Thyroid gland (tissue), 4 donors: ENCODE measurements at regions not wholly inside any gene's neighbourhood (a gene's known extent, or its start where the extent isn't known, plus 50 kb on each side); places are given as distances from the start of the nearest gene placed in this dataset.

Source experiments
- DNase-seq, 2 donors: peaks; one replicate each; pipeline ENCODE4 v3.0.0-alpha.2; 2019
- H3K27ac ChIP-seq, 3 donors: fragments of 200-600 bp; sonication (generic); 1 replicate in 2 of 3; 2 replicates in 1 of 3; pipeline ENCODE4 v1.5.1; 2016 to 2019; ENCODE audit warnings: mild to moderate bottlenecking in 1 of 3, moderate library complexity in 1 of 3
- H3K27me3 ChIP-seq: fragments of 200-600 bp; sonication (generic); one replicate; pipeline ENCODE4 v1.5.1; 2019
- H3K36me3 ChIP-seq, 2 donors: fragments of 200-600 bp; sonication (generic); one replicate each; pipeline ENCODE4 v1.5.1; 2016 to 2019
- H3K4me1 ChIP-seq, 2 donors: fragments of 200-600 bp; sonication (generic); one replicate each; pipeline ENCODE4 v1.5.1; 2017 to 2019
- H3K4me3 ChIP-seq, 3 donors: fragments of 200-600 bp; sonication (generic); replicated peaks in 1 of 3; 1 replicate in 2 of 3; 2 replicates in 1 of 3; pipeline ENCODE4 v1.5.1; 2016; ENCODE audit warnings: mild to moderate bottlenecking in 1 of 3
- H3K9me3 ChIP-seq: fragments of 200-600 bp; sonication (generic); one replicate; pipeline ENCODE4 v1.5.1; 2017
- POLR2A ChIP-seq, 2 donors: fragments of 450-650 bp; IDR thresholded peaks; one replicate each; pipeline ENCODE4 v1.6.1; 2017; ENCODE audit warnings: antibody characterized with exemption in 2 of 2, mild to moderate bottlenecking in 2 of 2, moderate library complexity in 1 of 2
- WGBS, 2 donors: methylation state at CpG; one replicate each; pipeline ENCODE4 v1.1.5; 2017; 5-methylcytosine and 5-hydroxymethylcytosine counted together
- intact Hi-C: fragments of 100-400 bp; cut with DNase I; formaldehyde crosslinking; loops from one replicate; pipeline ENCODE4 v1.15.1; 2023
- TF ChIP-seq, protein P1 (sequence below), 6 experiments: fragments of 200-600 bp in 3 of 6; fragments of 450-650 bp in 3 of 6; sonication (generic) in 3 of 6; IDR thresholded peaks; one replicate each; pipeline ENCODE4 v1.5.1; 2016 to 2019; ENCODE audit warnings: antibody characterized with exemption in 6 of 6, mild to moderate bottlenecking in 2 of 6, inconsistent platforms in 1 of 6, moderate library complexity in 1 of 6

DNA sequence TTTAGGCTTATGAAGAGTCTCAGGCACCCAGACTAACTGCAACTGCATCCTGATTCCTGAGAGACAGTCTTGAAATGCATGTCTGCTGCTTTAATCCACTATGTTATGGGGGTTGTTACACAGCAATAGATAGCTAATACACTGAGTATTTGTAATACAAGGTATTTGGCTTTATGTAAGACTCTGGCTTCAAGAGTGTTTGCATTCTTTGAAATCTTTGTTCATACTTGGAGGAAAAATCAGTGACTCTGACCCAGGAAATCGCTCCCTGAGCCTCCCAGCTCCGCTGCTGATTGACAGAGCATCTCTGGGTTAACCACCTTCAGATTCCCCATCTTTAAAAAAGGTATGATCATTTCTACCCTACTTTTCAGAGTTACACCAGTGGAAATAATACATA, 133.9 kb downstream of the MTPAP start:
- H3K4me1 ChIP-seq: peaks cover 16 to 27% of the 10 kb centered on the region in 2 donors
- no peak overlapping the region for H3K4me3 ChIP-seq
- H3K27me3 ChIP-seq: no peaks in the 10 kb centered on the region
- H3K27ac ChIP-seq: peak overlapping the region; percentile 10 to 75 (median 43)
- no peak for DNase-seq
- 35 to 59% methylated on average over 2 of the region's 2 CpGs for WGBS, 2 donors
- H3K9me3 ChIP-seq: no peaks in the 10 kb centered on the region
- intact Hi-C loops: loop anchor here (10.0 kb wide), 1 partner anchor 190 kb away; no protein-coding TSS in a partner anchor
- H3K36me3 ChIP-seq: no peaks in the 10 kb centered on the region
- no peak for TF ChIP-seq POLR2A (IDR thresholded peaks at IDR 0.05)
- TF ChIP-seq, protein P1, sequence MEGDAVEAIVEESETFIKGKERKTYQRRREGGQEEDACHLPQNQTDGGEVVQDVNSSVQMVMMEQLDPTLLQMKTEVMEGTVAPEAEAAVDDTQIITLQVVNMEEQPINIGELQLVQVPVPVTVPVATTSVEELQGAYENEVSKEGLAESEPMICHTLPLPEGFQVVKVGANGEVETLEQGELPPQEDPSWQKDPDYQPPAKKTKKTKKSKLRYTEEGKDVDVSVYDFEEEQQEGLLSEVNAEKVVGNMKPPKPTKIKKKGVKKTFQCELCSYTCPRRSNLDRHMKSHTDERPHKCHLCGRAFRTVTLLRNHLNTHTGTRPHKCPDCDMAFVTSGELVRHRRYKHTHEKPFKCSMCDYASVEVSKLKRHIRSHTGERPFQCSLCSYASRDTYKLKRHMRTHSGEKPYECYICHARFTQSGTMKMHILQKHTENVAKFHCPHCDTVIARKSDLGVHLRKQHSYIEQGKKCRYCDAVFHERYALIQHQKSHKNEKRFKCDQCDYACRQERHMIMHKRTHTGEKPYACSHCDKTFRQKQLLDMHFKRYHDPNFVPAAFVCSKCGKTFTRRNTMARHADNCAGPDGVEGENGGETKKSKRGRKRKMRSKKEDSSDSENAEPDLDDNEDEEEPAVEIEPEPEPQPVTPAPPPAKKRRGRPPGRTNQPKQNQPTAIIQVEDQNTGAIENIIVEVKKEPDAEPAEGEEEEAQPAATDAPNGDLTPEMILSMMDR (IDR thresholded peaks at IDR 0.05): no peak

DNA sequence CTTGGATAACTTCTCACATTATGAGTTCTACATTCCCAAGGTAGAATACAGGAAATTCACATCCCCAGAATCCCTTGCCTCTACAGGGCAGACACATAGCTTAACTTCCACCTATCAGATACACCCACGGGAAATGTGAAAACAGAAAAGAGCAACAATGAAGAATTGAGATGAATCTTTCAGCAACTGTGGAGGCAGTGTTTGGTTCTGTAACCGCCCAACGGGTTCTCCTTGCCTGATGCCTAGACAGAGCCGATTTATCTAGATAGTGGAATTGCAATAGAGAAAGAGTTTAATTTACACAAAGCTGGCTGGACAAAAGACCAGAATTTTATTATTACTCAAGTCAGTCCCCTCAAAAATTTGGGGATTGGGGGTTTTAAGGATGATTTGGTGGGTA, 138.8 kb downstream of the MTPAP start:
- intact Hi-C loops: loop anchor here (10.0 kb wide), 1 partner anchor 185 kb away; no protein-coding TSS in a partner anchor
- WGBS, 2 donors: 94 to 97% methylated on average over 4 of the region's 4 CpGs
- TF ChIP-seq POLR2A (IDR thresholded peaks at IDR 0.05): no peak
- TF ChIP-seq, protein P1 (IDR thresholded peaks at IDR 0.05): no peak
- Histone ChIP-seq H3K27me3 (no peaks in the 10 kb centered on the region), H3K9me3 (no peaks in the 10 kb centered on the region), H3K4me1 (peaks cover 11 to 19% of the 10 kb centered on the region in 2 donors), H3K4me3 (no peak overlapping the region), H3K27ac (no peak overlapping the region), H3K36me3 (no peaks in the 10 kb centered on the region)
- no peak for DNase-seq

DNA sequence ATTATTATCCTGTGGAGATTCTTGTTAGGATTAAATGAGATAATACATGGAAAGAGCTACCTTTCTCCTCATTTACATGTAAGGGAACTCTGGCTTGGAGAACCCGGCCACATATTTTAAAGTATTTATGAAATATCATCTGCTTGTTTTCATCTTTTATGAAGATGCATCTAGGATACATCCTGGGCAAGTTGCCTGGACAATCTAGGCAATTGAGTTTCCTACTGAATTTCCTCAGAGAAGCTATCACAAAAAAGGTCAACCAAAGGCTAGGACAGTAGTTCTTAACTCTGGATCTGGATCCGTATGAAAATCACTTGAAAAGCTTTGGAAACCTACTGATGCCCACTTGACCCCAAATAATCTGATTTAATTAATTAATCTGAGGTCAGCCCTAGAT, 140.7 kb downstream of the MTPAP start:
- DNase-seq: no peak
- peaks cover 11 to 13% of the 10 kb centered on the region in 2 donors for H3K4me1 ChIP-seq
- no peaks in the 10 kb centered on the region for H3K9me3 ChIP-seq
- WGBS, 2 donors: 76 to 78% methylated on average over 2 of the region's 2 CpGs
- no peaks in the 10 kb centered on the region for H3K27me3 ChIP-seq
- intact Hi-C loops: no loop called here
- peak overlapping the region in 2 of 3 donors; percentile 64 to 65 for H3K27ac ChIP-seq
- H3K4me3 ChIP-seq: no peak overlapping the region
- TF ChIP-seq, protein P1 (IDR thresholded peaks at IDR 0.05): no peak
- no peak for TF ChIP-seq POLR2A (IDR thresholded peaks at IDR 0.05)
- no peaks in the 10 kb centered on the region for H3K36me3 ChIP-seq

DNA sequence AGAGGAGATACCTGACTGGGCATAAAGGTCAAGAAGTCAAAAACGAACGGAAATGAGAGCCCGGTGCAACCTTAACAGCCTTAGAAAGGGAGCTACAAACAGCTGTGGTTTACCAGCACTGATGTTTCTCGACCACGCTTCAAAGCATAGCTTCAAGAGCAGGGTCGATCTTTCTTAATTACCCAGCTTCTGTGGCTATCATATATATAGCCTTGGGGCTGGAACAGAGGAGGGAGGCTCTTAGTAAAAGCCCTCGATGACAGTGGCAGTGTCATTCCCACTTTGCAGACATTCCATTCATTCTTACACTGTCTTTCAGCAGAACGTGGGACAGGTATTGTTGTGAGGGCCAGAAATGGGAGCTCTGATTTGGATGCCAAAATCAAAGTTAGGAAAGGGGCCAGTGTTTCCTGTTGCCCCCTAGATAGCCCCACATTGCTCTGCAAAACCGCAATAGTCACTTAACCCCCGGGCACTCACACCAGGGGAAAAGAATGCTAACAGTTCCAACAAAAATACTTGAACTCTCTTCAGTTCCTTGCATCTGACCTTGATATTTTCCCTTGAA, 141.5 kb downstream of the MTPAP start:
- Histone ChIP-seq H3K27me3 (no peaks in the 10 kb centered on the region), H3K27ac (peak overlapping the region; percentile 42 to 65 (median 64)), H3K4me3 (no peak overlapping the region), H3K36me3 (no peaks in the 10 kb centered on the region), H3K9me3 (no peaks in the 10 kb centered on the region), H3K4me1 (peaks cover 11 to 13% of the 10 kb centered on the region in 2 donors)
- 27% methylated on average over 10 of the region's 10 CpGs for WGBS, 2 donors
- peak in 1 of 2 donors; percentile 14 for DNase-seq
- TF ChIP-seq POLR2A (IDR thresholded peaks at IDR 0.05): no peak
- TF ChIP-seq, protein P1 (IDR thresholded peaks at IDR 0.05): no peak
- intact Hi-C loops: no loop called here

DNA sequence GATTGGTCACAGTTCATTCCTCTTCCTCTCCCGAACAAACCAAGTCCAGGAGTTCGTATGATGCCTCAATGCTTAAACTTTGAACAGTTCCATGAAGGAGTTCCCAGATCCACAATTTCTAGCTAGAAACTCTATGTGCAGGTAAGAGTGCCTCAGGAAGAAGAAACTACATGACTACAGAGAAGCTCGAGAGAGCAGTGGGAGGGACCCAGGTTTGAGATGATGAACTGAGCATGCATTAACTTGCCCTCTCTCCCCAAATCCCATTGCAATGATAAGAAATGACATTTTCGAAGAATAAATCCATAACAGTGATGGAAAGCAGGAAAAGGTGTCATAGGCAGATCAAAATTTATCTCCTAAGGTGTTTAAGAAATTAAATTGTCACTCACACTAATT, 140.6 kb upstream of the JCAD start:
- Histone ChIP-seq H3K36me3 (no peaks in the 10 kb centered on the region), H3K27ac (no peak overlapping the region), H3K4me1 (no peaks in the 10 kb centered on the region), H3K4me3 (no peak overlapping the region), H3K27me3 (no peaks in the 10 kb centered on the region), H3K9me3 (no peaks in the 10 kb centered on the region)
- intact Hi-C loops: no loop called here
- TF ChIP-seq POLR2A (IDR thresholded peaks at IDR 0.05): no peak
- TF ChIP-seq, protein P1 (IDR thresholded peaks at IDR 0.05): no peak
- WGBS, 2 donors: 84 to 85% methylated on average over 4 of the region's 4 CpGs
- no peak for DNase-seq
